GM18499 (cell line): ENCODE measurements at regions not wholly inside any gene's neighbourhood (a gene's known extent, or its start where the extent isn't known, plus 50 kb on each side); places are given as distances from the start of the nearest gene placed in this dataset.
"Not testable (repeated sequence)": the region's sequence is repeated elsewhere in the genome, so short reads cannot be mapped to it uniquely, and the experiment has no call there.

Source experiments
- ATAC-seq: cut with Tn5 transposase; IDR thresholded peaks from one replicate; pipeline ENCODE4 v1.9.1; 2021; ENCODE audit warnings: moderate number of reproducible peaks; ENCODE audit not compliant: insufficient read depth, unreplicated experiment

- no peak for ATAC-seq
Measured at GRCh38 chr21:31609081-31609480, 50.4 kb upstream of the SOD1 start.

- no peak for ATAC-seq
Measured at GRCh38 chr21:31607791-31608190, 51.7 kb upstream of the SOD1 start.

- no peak for ATAC-seq
Measured at GRCh38 chr21:31606081-31606874, 53.2 kb upstream of the SOD1 start.

GRCh38 chr21:31604591-31605190 is 54.8 kb upstream of the SOD1 start:
- no peak for ATAC-seq

GRCh38 chr21:31599563-31599962 is 59.9 kb upstream of the SOD1 start:
- no peak for ATAC-seq

- ATAC-seq, result no peak
Measured at GRCh38 chr21:31599013-31599412, 60.5 kb upstream of the SOD1 start.

- ATAC-seq, result no peak
Measured at GRCh38 chr21:31597683-31598082, 61.8 kb upstream of the SOD1 start.

GRCh38 chr21:31596055-31596454 is 63.4 kb upstream of the SOD1 start:
- ATAC-seq, result no peak

- ATAC-seq, result no peak
Measured at GRCh38 chr21:31594726-31595125, 64.8 kb upstream of the SOD1 start.

- no peak for ATAC-seq
Measured at GRCh38 chr21:31594279-31594678, 65.2 kb upstream of the SOD1 start.

GRCh38 chr21:31592963-31593560 is 66.4 kb upstream of the SOD1 start:
- no peak for ATAC-seq

- ATAC-seq, result no peak
Measured at GRCh38 chr21:31592516-31592915, 67.0 kb upstream of the SOD1 start.

GRCh38 chr21:31589820-31590219 is 69.7 kb upstream of the SOD1 start:
- no peak for ATAC-seq

GRCh38 chr21:31586118-31586517 is 73.4 kb upstream of the SOD1 start:
- no peak for ATAC-seq

GRCh38 chr21:31583937-31584336 is 75.6 kb upstream of the SOD1 start:
- ATAC-seq, result not testable (repeated sequence)

GRCh38 chr21:31583498-31583897 is 76.0 kb upstream of the SOD1 start:
- ATAC-seq, result no peak

- no peak for ATAC-seq
Measured at GRCh38 chr21:31580866-31581276, 78.6 kb upstream of the SOD1 start.

- no peak for ATAC-seq
Measured at GRCh38 chr21:31577271-31577670, 82.2 kb upstream of the SOD1 start.

- ATAC-seq, result no peak
Measured at GRCh38 chr21:31576428-31576827, 83.1 kb upstream of the SOD1 start.

- no peak for ATAC-seq
Measured at GRCh38 chr21:31573217-31573616, 86.3 kb upstream of the SOD1 start.

GRCh38 chr21:31571879-31572278 is 87.6 kb upstream of the SOD1 start:
- no peak for ATAC-seq
